Fibroblast of skin of left quadriceps (primary cell): ENCODE measurements at regions not wholly inside any gene's neighbourhood (a gene's known extent, or its start where the extent isn't known, plus 50 kb on each side); places are given as distances from the start of the nearest gene placed in this dataset.
"Not testable (repeated sequence)": the region's sequence is repeated elsewhere in the genome, so short reads cannot be mapped to it uniquely, and the experiment has no call there.

Experiments
- DNase-seq, 2 experiments: peaks; one replicate each; pipeline ENCODE4 v3.0.0-alpha.2; 2013; ENCODE audit warnings: low read depth in 2 of 2

- not testable (repeated sequence) for DNase-seq
Observed at GRCh38 chr1:5766996-5767395, 225.2 kb downstream of the NPHP4 start.

GRCh38 chr1:5765997-5766913, 226.0 kb downstream of the NPHP4 start:
- DNase-seq, result no peak

- no peak for DNase-seq
Observed at GRCh38 chr1:5765483-5765882, 226.7 kb downstream of the NPHP4 start.

- DNase-seq, result no peak
Observed at GRCh38 chr1:5764959-5765358, 227.3 kb downstream of the NPHP4 start.

GRCh38 chr1:5764464-5764863, 227.8 kb downstream of the NPHP4 start:
- no peak for DNase-seq

- no peak for DNase-seq
Observed at GRCh38 chr1:5763696-5764370, 228.4 kb downstream of the NPHP4 start.

- DNase-seq, result no peak
Observed at GRCh38 chr1:5758859-5759578, 233.2 kb downstream of the NPHP4 start.

GRCh38 chr1:5758000-5758858, 234.0 kb downstream of the NPHP4 start:
- no peak for DNase-seq

- no peak for DNase-seq
Observed at GRCh38 chr1:5757187-5757805, 234.9 kb downstream of the NPHP4 start.

GRCh38 chr1:5756434-5757186, 235.6 kb downstream of the NPHP4 start:
- DNase-seq, result no peak

- no peak for DNase-seq
Observed at GRCh38 chr1:5755552-5756125, 236.6 kb downstream of the NPHP4 start.

- DNase-seq, result no peak
Observed at GRCh38 chr1:5754817-5755551, 237.2 kb downstream of the NPHP4 start.

GRCh38 chr1:5753549-5754421, 238.4 kb downstream of the NPHP4 start:
- no peak for DNase-seq

GRCh38 chr1:5752746-5753548, 239.3 kb downstream of the NPHP4 start:
- DNase-seq, result no peak

- DNase-seq, result no peak
Observed at GRCh38 chr1:5751833-5752745, 240.1 kb downstream of the NPHP4 start.

GRCh38 chr1:5751163-5751540, 241.1 kb downstream of the NPHP4 start:
- no peak for DNase-seq
